K562 (cell line): ENCODE measurements at regions not wholly inside any gene's neighbourhood (a gene's known extent, or its start where the extent isn't known, plus 50 kb on each side); places are given as distances from the start of the nearest gene placed in this dataset.

Experiments used
- ATAC-seq: fragments of 200-7000 bp; cut with Tn5 transposase; 3 replicates; pipeline ENCODE4 v1.9.1; 2020; ENCODE audit warnings: moderate library complexity
- BruUV-seq: library from RNA; stranded (reverse); fragments of 400-500 nt; replicated peaks from 2 replicates; lab custom pipeline; 2021; lab: Mats Ljungman, UMichigan
- CTCF ChIA-PET: fragments of 300-600 bp; formaldehyde crosslinking; extraction: SDS; loops from one replicate; lab custom pipeline; 2021; ENCODE audit warnings: low intra/inter-chr PET ratio; lab: Yijun Ruan, JAX
- POLR2A ChIA-PET: fragments of 300-600, 350-650 bp; sonication (Branson Sonifier 250); formaldehyde crosslinking; extraction: SDS; loops from one replicate; lab custom pipeline; 2021; ENCODE audit warnings: antibody characterized with exemption, inconsistent platforms; lab: Yijun Ruan, JAX
- DNase-seq, 4 experiments: peaks; one replicate each; pipeline versions ENCODE4 v3.0.0 to v3.0.0-alpha.2; 2011 to 2018; ENCODE audit warnings: low spot score in 3 of 4, mixed read lengths in 3 of 4; ENCODE audit errors: extremely low read depth in 1 of 4
- FAIRE-seq: peaks from 2 replicates; lab custom pipeline; 2011; peaks lifted over from hg19 to GRCh38; lab: Jason Lieb, UNC
- H2AFZ ChIP-seq: 2 replicates; pipeline ENCODE4 v1.6.0; 2011; ENCODE audit warnings: low read depth, low read length, control low read depth, inconsistent platforms
- H3K27ac ChIP-seq: fragments of 200-600 bp; 3 replicates; pipeline ENCODE4 v1.8.0; 2011; ENCODE audit warnings: low read depth, mild to moderate bottlenecking, control low read depth, inconsistent platforms, low read length, moderate library complexity, mixed read lengths; ENCODE audit errors: extremely low read depth
- H3K27me3 ChIP-seq, 2 experiments: fragments of 300-600 bp in 1 of 2; 2 replicates in 1 of 2; 3 replicates in 1 of 2; pipeline versions ENCODE4 v1.6.0 to v1.8.0; 2011; ENCODE audit warnings: inconsistent platforms in 2 of 2, low read length in 2 of 2, mild to moderate bottlenecking in 1 of 2, mixed read lengths in 1 of 2, moderate library complexity in 1 of 2; ENCODE audit not compliant: control insufficient read depth in 2 of 2, insufficient read depth in 2 of 2
- H3K36me3 ChIP-seq: fragments of 300-600 bp; 3 replicates; pipeline ENCODE4 v1.8.0; 2011; ENCODE audit warnings: mild to moderate bottlenecking, low read length, inconsistent platforms; ENCODE audit not compliant: control insufficient read depth, insufficient read depth
- H3K4me1 ChIP-seq, 2 experiments: fragments of 200-600 bp in 1 of 2; replicated peaks in 1 of 2; 2 replicates in 1 of 2; 3 replicates in 1 of 2; pipeline versions ENCODE4 v1.5.1 to v1.8.0; 2011; ENCODE audit warnings: inconsistent platforms in 2 of 2, low read length in 2 of 2, mild to moderate bottlenecking in 1 of 2, mixed read lengths in 1 of 2, moderate library complexity in 1 of 2; ENCODE audit not compliant: control insufficient read depth in 2 of 2, insufficient read depth in 2 of 2
- H3K4me2 ChIP-seq: 2 replicates; pipeline ENCODE4 v1.6.1; 2011; ENCODE audit warnings: low read length, control low read depth, inconsistent platforms, mixed read lengths; ENCODE audit not compliant: insufficient read depth
- H3K4me3 ChIP-seq: fragments of 200-600 bp; sonication (generic), shearing (Covaris generic); 2 replicates; pipeline ENCODE4 v1.5.1; 2016; ENCODE audit warnings: control low read depth, inconsistent platforms
- H3K79me2 ChIP-seq: fragments of 200-600 bp; 3 replicates; pipeline ENCODE4 v1.8.0; 2011; ENCODE audit warnings: low read length, inconsistent platforms; ENCODE audit not compliant: control insufficient read depth, insufficient read depth
- H3K9ac ChIP-seq, 2 experiments: 2 replicates each; pipeline versions ENCODE4 v1.6.0 to v1.6.1; 2011; ENCODE audit warnings: low read depth in 2 of 2, low read length in 2 of 2, control low read depth in 1 of 2, inconsistent platforms in 1 of 2, mild to moderate bottlenecking in 1 of 2, mixed read lengths in 1 of 2; ENCODE audit not compliant: insufficient read depth in 1 of 2
- H3K9me1 ChIP-seq: one replicate; pipeline ENCODE4 v1.6.0; 2011; ENCODE audit warnings: inconsistent platforms, mild to moderate bottlenecking, low read length, moderate library complexity; ENCODE audit not compliant: control insufficient read depth, insufficient read depth
- H3K9me3 ChIP-seq: replicated peaks from 2 replicates; pipeline ENCODE4 v1.5.1; 2011; ENCODE audit warnings: low read depth, low read length, inconsistent platforms; ENCODE audit not compliant: control insufficient read depth, insufficient read depth
- H4K20me1 ChIP-seq: replicated peaks from 2 replicates; pipeline ENCODE4 v1.6.1; 2011; ENCODE audit warnings: low read length, inconsistent platforms, mixed read lengths; ENCODE audit not compliant: control insufficient read depth, insufficient read depth
- ATF7 ChIP-seq: fragments of 450-650 bp; IDR thresholded peaks from 2 replicates; pipeline ENCODE4 v1.7.1; 2014; ENCODE audit warnings: mild to moderate bottlenecking, moderate library complexity
- BRF1 ChIP-seq: IDR thresholded peaks from 3 replicates; pipeline ENCODE4 v1.6.1; 2011; ENCODE audit warnings: borderline replicate concordance, mild to moderate bottlenecking; ENCODE audit not compliant: insufficient read length; ENCODE audit errors: extremely low read depth
- E2F5 ChIP-seq: sonication (generic); formaldehyde crosslinking; IDR thresholded peaks from 2 replicates; pipeline ENCODE4 v1.8.0; 2022; ENCODE audit warnings: mild to moderate bottlenecking, missing genetic modification reagents
- POU5F1 ChIP-seq: fragments of 150-350 bp; IDR thresholded peaks from 2 replicates; pipeline ENCODE4 v1.6.1; 2014; ENCODE audit warnings: borderline replicate concordance, low read length, low read depth, mild to moderate bottlenecking; ENCODE audit not compliant: partially characterized antibody
- SP2 ChIP-seq: IDR thresholded peaks from 2 replicates; pipeline ENCODE4 v1.6.1; 2011; ENCODE audit warnings: mild to moderate bottlenecking, low read depth, low read length, moderate library complexity; ENCODE audit not compliant: poor library complexity, severe bottlenecking; ENCODE audit errors: extremely low read depth
- THAP7 ChIP-seq: fragments of 250-450 bp; sonication (Bioruptor Pico); IDR thresholded peaks from 2 replicates; pipeline ENCODE4 v1.5.0; 2021
- ZBTB26 ChIP-seq: fragments of 450-650 bp; formaldehyde crosslinking; IDR thresholded peaks from 2 replicates; pipeline ENCODE4 v1.4.0; 2022; ENCODE audit warnings: missing genetic modification characterization
- ZNF175 ChIP-seq: fragments of 200-800 bp; sonication (Bioruptor generic); IDR thresholded peaks from 2 replicates; pipeline ENCODE4 v1.6.1; 2016; ENCODE audit warnings: low read depth, mild to moderate bottlenecking, missing genetic modification characterization, missing compliant biosample characterization
- WGBS: fragments of 100-300 bp; shearing (Covaris generic); methylation state at CpG from one replicate; pipeline ENCODE4 v1.1.6; 2016; ENCODE audit warnings: low coverage, mixed read lengths; ENCODE audit not compliant: insufficient coverage; ENCODE audit errors: missing lambda C conversion rate; 5-methylcytosine and 5-hydroxymethylcytosine counted together
- in situ Hi-C: fragments of 300-500 bp; cut with MboI; formaldehyde crosslinking; loops from 4 replicates; pipeline ENCODE4 v1.15.0; 2018; ENCODE audit warnings: inconsistent platforms, mixed read lengths
- intact Hi-C: fragments of 100-400 bp; cut with micrococcal nuclease; formaldehyde crosslinking; loops from 2 replicates; pipeline ENCODE4 v1.14.2; 2022

GRCh38 chr1:5711956-5712645 is 280.1 kb downstream of the NPHP4 start (continued):
- no peak for TF ChIP-seq E2F5
- no peak for TF ChIP-seq POU5F1

GRCh38 chr1:5711079-5711478 is 281.1 kb downstream of the NPHP4 start:
- H3K27ac ChIP-seq, result no peak overlapping the region
- CTCF ChIA-PET, result interaction anchor here (0.6 kb wide), 1 partner anchor 1196 kb away, joined by 3 read pairs; no protein-coding TSS in a partner anchor
- H2AFZ ChIP-seq, result no peak overlapping the region
- H3K4me2 ChIP-seq, result no peak overlapping the region
- no peaks in the 10 kb centered on the region for H3K9me3 ChIP-seq
- no peak for FAIRE-seq
- ATAC-seq, result no peak
- H3K79me2 ChIP-seq, result no peaks in the 10 kb centered on the region
- no peaks in the 10 kb centered on the region for H3K36me3 ChIP-seq
- H3K9me1 ChIP-seq, result no peaks in the 10 kb centered on the region
- intact Hi-C loops (no loop called here), in situ Hi-C loops (no loop called here)
- no peaks in the 10 kb centered on the region for H4K20me1 ChIP-seq
- no peak overlapping the region for H3K9ac ChIP-seq
- 0% methylated on average over 7 of the region's 7 CpGs for WGBS
- H3K27me3 ChIP-seq, result peaks cover 19 to 54% of the 10 kb centered on the region in 2 experiments; a peak in 4 of 5 replicates
- H3K4me1 ChIP-seq, result peaks cover 0 to 5% of the 10 kb centered on the region in 2 experiments; a peak in 1 of 5 replicates
- BruUV-seq, result no TSS peak
- H3K4me3 ChIP-seq, result no peak overlapping the region
- TF ChIP-seq ZNF175 (CRISPR knock-in tag) (no peak), THAP7 (CRISPR knock-in tag) (no peak), ATF7 (no peak), ZBTB26 (CRISPR knock-in tag) (no peak), SP2 (no peak), BRF1 (no peak)
- DNase-seq, result no peak
- POLR2A ChIA-PET, result no interaction called here
